Ishikawa (cell line): ENCODE measurements at regions not wholly inside any gene's neighbourhood (a gene's known extent, or its start where the extent isn't known, plus 50 kb on each side); places are given as distances from the start of the nearest gene placed in this dataset.

Source experiments
- CEBPB ChIP-seq: IDR thresholded peaks from 2 replicates; pipeline ENCODE4 v1.6.1; 2012
- CREB1 ChIP-seq: IDR thresholded peaks from 2 replicates; pipeline ENCODE4 v1.6.1; 2012; ENCODE audit warnings: low read depth
- EGR1 ChIP-seq: IDR thresholded peaks from 2 replicates; pipeline ENCODE4 v1.6.1; 2012
- EP300 ChIP-seq: IDR thresholded peaks from 2 replicates; pipeline ENCODE4 v1.6.1; 2012; ENCODE audit warnings: borderline replicate concordance
- FOXM1 ChIP-seq: IDR thresholded peaks from 2 replicates; pipeline ENCODE4 v1.6.1; 2012; ENCODE audit warnings: low read depth, borderline replicate concordance
- MAX ChIP-seq: IDR thresholded peaks from 2 replicates; pipeline ENCODE4 v1.6.1; 2012
- NFIC ChIP-seq: IDR thresholded peaks from 2 replicates; pipeline ENCODE4 v1.6.1; 2012
- RAD21 ChIP-seq: IDR thresholded peaks from 2 replicates; pipeline ENCODE4 v1.6.1; 2012; ENCODE audit warnings: low read depth
- TAF1 ChIP-seq: IDR thresholded peaks from 2 replicates; pipeline ENCODE4 v1.6.1; 2012; ENCODE audit warnings: low read depth, mild to moderate bottlenecking
- TCF12 ChIP-seq: IDR thresholded peaks from 2 replicates; pipeline ENCODE4 v1.6.1; 2012; ENCODE audit warnings: low read depth
- TEAD4 ChIP-seq: IDR thresholded peaks from 2 replicates; pipeline ENCODE4 v1.6.1; 2012
- YY1 ChIP-seq: IDR thresholded peaks from 2 replicates; pipeline ENCODE4 v1.6.1; 2012; ENCODE audit warnings: low read depth
- ZBTB7A ChIP-seq: IDR thresholded peaks from 2 replicates; pipeline ENCODE4 v1.6.1; 2012; ENCODE audit warnings: low read depth
- TF ChIP-seq, protein P1 (sequence below): IDR thresholded peaks from 2 replicates; pipeline ENCODE4 v1.6.1; 2012; ENCODE audit warnings: low read depth, mild to moderate bottlenecking
- TF ChIP-seq, protein P2 (sequence below): IDR thresholded peaks from 2 replicates; pipeline ENCODE4 v1.6.1; 2012

DNA sequence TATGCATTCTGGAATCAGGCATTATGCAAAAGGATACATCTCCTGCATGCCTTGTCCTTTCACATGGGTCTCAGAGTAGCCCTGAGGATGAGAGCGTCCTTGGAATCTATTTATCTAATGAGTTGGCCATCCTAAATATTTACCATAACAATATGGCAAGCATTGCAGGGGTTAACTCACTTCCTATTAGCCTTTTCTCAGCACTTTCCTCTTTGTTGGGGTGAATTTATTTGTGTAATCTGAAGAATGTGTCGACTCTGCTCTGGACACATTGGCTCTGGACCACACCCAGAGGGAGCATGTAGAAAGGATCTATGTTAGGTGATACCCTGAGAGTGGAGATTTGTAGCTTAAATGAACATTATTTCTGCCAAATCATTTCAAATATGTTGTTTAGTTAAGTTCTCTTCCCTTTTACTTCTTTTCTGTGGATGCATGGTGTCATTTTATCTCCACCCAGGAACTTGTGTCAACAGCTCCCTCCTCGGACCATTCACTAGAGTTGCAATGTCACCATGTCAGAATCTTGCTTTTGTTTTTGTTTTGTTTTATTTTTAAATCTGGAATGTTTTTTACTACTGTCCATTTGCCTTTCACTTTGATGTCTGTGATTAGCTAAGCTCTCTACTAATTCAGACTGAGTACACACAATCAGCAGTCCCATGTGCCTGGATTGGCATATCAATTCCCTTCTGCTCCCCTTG lies 757.0 kb upstream of the MMS22L start:
- TF ChIP-seq ZBTB7A (no peak), EGR1 (no peak), RAD21 (peak; percentile 50), FOXM1 (no peak)

GRCh38 chr6:98041056-98041455 lies 758.0 kb upstream of the MMS22L start:
- TF ChIP-seq MAX: no peak
- TF ChIP-seq, protein P1, sequence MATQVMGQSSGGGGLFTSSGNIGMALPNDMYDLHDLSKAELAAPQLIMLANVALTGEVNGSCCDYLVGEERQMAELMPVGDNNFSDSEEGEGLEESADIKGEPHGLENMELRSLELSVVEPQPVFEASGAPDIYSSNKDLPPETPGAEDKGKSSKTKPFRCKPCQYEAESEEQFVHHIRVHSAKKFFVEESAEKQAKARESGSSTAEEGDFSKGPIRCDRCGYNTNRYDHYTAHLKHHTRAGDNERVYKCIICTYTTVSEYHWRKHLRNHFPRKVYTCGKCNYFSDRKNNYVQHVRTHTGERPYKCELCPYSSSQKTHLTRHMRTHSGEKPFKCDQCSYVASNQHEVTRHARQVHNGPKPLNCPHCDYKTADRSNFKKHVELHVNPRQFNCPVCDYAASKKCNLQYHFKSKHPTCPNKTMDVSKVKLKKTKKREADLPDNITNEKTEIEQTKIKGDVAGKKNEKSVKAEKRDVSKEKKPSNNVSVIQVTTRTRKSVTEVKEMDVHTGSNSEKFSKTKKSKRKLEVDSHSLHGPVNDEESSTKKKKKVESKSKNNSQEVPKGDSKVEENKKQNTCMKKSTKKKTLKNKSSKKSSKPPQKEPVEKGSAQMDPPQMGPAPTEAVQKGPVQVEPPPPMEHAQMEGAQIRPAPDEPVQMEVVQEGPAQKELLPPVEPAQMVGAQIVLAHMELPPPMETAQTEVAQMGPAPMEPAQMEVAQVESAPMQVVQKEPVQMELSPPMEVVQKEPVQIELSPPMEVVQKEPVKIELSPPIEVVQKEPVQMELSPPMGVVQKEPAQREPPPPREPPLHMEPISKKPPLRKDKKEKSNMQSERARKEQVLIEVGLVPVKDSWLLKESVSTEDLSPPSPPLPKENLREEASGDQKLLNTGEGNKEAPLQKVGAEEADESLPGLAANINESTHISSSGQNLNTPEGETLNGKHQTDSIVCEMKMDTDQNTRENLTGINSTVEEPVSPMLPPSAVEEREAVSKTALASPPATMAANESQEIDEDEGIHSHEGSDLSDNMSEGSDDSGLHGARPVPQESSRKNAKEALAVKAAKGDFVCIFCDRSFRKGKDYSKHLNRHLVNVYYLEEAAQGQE: no peak
- TF ChIP-seq EP300: no peak
- no peak for TF ChIP-seq TCF12
- no peak for TF ChIP-seq ZBTB7A
- TF ChIP-seq EGR1: no peak
- no peak for TF ChIP-seq YY1
- no peak for TF ChIP-seq NFIC
- TF ChIP-seq CREB1: no peak
- TF ChIP-seq, protein P2, sequence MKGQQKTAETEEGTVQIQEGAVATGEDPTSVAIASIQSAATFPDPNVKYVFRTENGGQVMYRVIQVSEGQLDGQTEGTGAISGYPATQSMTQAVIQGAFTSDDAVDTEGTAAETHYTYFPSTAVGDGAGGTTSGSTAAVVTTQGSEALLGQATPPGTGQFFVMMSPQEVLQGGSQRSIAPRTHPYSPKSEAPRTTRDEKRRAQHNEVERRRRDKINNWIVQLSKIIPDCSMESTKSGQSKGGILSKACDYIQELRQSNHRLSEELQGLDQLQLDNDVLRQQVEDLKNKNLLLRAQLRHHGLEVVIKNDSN: no peak
- TF ChIP-seq CEBPB: no peak
- no peak for TF ChIP-seq TEAD4
- TF ChIP-seq TAF1: no peak
- TF ChIP-seq FOXM1: no peak

GRCh38 chr6:98041921-98042320 lies 758.9 kb upstream of the MMS22L start:
- TF ChIP-seq CEBPB (no peak), MAX (no peak), RAD21 (no peak), CREB1 (no peak), NFIC (no peak), FOXM1 (no peak), ZBTB7A (no peak)
- TF ChIP-seq, protein P1: no peak

- no peak for TF ChIP-seq YY1
- TF ChIP-seq EGR1: no peak
- TF ChIP-seq MAX: no peak
- TF ChIP-seq TAF1: no peak
- TF ChIP-seq CEBPB: no peak
- TF ChIP-seq TEAD4: no peak
- TF ChIP-seq TCF12: no peak
- TF ChIP-seq EP300: no peak
- TF ChIP-seq, protein P1: no peak
- no peak for TF ChIP-seq CREB1
- TF ChIP-seq, protein P2: no peak
- no peak for TF ChIP-seq ZBTB7A
- no peak for TF ChIP-seq NFIC
- no peak for TF ChIP-seq FOXM1
- no peak for TF ChIP-seq RAD21
These were observed 761.1 kb upstream of the MMS22L start for GRCh38 chr6:98044151-98044561.
